ENCODE measurements at regions not wholly inside any gene's neighbourhood (a gene's known extent, or its start where the extent isn't known, plus 50 kb on each side); places are given as distances from the start of the nearest gene placed in this dataset.

GRCh38 chr14:26293909-26294308 lies 303.9 kb downstream of the NOVA1 start:
- TF ChIP-seq FOXA1 (IDR thresholded peaks at IDR 0.05) (no peak), L3MBTL2 (conservative IDR thresholded peaks at IDR 0.05) (no peak), LEF1 (IDR thresholded peaks at IDR 0.05; ENCODE audit: borderline replicate concordance) (no peak), FOXM1 (IDR thresholded peaks at IDR 0.05; ENCODE audit: borderline replicate concordance) (no peak), ELF4 (IDR thresholded peaks at IDR 0.05) (no peak), TARDBP (IDR thresholded peaks at IDR 0.05) (no peak)

All from HEK293T (cell line).